GM19463 (cell line): ENCODE measurements at regions not wholly inside any gene's neighbourhood (a gene's known extent, or its start where the extent isn't known, plus 50 kb on each side); places are given as distances from the start of the nearest gene placed in this dataset.
"Not testable (repeated sequence)": the region's sequence is repeated elsewhere in the genome, so short reads cannot be mapped to it uniquely, and the experiment has no call there.

Source experiments
- ATAC-seq: cut with Tn5 transposase; IDR thresholded peaks from one replicate; pipeline ENCODE4 v1.9.1; 2021; ENCODE audit warnings: mild to moderate bottlenecking, moderate library complexity; ENCODE audit not compliant: unreplicated experiment

DNA sequence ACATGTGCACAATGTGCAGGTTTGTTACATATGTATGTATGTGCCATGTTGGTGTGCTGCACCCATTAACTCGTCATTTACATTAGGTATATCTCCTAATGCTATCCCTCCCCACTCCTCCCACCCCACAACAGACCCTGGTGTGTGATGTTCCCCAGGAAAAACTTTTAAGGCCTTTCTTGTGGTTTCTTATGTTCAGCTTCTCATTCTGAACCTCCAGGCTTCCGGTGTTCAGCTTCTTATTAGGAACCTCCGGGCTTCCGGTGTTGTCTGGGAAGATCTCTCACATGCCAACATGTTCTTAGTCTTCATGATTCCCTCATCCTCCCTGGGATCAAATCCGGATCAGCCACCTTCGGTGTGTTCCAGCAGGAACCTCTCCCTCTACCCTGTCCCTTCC lies 338.8 kb upstream of the IRX2 start:
- ATAC-seq = not testable (repeated sequence)

DNA sequence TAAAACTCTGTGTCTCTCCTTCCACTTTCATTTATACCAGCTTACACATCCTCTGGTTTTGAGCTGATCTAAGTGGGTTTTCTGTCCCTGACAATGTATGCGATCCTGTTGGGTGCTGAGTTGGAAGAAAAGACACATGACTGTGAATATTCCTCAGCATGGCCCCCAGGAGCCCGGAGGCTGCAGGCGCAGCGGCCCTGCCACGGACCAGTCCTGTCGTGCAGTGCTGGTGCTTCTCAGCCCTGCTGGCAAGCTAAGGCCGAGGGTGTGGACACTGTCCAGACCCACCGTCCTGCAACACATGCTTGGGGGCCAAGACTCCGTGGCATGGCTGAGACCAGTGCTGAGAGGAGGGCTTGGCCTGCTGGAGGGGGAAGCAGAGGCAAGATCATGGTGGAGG lies 328.9 kb upstream of the IRX2 start:
- no peak for ATAC-seq

DNA sequence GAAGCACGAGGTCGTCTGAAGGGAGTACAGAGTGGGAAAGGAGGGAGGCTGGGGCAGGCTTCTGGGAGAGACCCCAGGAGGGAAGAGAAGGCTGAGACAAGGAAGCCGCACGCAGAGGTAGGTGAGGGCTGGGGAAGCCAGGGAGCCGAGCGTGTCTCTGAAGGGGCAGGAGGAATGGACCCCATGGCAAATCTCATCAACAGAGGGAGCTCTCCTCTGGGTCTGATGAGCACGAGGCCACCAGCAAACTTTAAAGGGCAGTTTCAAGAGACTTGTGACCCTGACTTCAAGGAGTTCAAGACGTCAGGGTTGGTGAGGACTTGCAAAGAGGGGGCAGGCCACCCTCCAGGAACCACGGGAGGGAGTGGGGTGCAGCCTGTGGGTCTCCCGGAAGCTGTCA lies 326.2 kb upstream of the IRX2 start:
- ATAC-seq = no peak

DNA sequence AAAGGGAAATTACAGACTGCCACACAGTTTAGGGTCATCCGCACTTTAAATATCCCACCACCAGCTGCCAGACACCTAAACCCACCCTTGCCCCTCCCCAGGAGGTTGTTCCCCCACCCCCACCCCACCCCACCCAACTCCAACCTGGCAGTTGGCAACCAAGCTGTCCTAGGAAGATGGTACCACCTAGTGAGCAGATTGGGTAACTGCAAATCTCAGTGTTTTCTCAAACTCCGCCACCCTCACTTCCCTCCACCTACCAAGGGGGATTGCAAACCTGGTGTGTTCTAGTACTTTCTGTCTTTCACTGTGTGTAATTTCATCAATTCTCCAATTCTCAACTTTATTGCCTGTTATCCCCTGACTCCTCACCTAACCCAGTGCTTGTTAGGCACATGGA lies 323.8 kb upstream of the IRX2 start:
- no peak for ATAC-seq

DNA sequence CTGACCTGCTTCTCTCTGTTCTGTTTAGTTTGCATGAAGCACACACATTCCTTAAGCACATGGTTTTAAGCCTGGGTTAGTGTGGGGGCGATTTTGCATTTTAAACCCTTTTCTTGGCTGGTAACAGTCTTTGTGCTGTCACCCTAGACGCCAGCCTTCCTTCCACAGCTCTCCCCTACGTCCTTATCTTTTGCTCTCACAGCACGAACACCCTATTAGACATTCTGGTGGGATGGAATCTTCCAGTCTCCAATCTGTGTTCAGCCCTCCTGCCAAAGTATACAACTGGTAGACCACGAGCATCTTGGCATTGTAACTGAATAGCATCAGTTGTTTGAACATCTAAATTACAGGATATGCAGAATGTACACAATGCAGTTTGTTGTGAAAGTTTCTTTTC lies 316.9 kb upstream of the IRX2 start:
- no peak for ATAC-seq

DNA sequence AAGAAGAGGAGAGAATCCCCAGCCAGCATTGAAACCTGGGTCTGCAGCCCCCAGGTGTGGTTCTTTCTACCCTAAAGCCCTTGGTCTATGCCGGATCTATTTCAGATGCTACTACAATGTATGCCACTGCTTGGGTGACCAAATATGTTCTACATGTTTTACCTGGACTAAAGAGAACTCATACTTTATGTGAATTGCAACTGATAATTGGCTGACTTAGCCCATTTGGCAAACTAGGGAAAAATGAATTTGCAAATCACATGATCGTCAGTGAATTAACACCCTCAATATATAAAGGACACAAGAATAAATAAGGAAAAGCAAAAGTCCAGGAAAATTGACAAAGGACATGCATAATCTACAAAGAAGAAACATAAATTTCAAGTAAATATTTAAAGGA lies 308.8 kb upstream of the IRX2 start:
- ATAC-seq = no peak

DNA sequence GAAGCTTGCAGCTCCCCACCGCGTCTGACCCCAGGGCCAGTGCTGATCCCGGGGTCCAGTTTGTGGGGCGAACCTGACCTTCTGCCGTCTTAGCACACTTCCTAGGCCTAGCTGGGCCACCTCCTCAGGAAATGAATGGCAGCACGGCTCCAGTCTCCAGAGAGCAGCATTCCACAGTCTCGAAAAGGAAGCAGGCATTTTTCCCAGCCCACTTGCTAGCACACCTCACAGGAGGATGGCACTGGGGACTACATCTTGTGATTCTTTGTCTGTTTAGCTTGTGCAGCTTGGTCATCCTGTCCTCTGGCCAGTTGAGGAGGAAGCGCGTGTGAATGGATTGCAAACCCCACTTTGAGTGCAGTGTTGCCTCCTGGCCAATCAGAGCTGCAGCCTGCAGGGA lies 308.0 kb upstream of the IRX2 start:
- no peak for ATAC-seq

DNA sequence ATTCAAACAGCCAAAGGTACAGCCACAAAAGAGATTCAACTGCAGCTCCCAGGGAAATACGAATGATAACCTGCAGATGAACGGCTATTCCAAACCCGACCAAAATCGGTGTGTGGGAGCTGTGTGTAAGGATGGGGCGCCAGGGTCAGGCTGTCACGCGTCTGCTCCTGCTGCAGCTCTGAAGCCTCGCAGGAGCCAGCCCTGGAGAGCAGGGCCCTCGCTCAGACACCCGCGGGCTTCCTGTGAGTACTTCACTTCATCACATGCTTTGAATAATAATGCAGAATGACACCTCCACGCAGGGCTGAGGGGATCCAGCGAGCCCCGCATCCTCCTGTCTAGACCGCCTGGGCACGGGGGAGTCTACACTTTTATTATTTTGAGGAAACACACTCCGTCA lies 307.5 kb upstream of the IRX2 start:
- no peak for ATAC-seq

DNA sequence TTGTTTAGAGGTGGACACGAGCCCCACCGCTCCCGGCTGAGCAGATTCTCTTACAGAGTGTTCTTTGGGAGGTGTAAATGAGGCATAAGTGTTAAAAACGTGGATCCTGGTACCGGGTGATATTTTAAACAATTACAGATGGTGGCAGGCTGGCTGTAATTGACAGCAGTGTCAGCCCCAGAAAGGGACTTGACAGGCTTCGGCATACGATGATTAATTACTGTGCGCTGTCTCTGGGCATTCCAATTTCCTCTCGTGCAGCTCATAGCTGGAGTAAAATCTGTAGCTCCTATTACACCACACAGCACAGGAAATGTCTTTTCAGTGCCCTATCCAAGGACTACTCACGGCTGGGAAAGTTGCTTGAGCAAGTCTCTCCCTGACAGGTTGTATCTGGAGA lies 305.4 kb upstream of the IRX2 start:
- ATAC-seq = no peak

DNA sequence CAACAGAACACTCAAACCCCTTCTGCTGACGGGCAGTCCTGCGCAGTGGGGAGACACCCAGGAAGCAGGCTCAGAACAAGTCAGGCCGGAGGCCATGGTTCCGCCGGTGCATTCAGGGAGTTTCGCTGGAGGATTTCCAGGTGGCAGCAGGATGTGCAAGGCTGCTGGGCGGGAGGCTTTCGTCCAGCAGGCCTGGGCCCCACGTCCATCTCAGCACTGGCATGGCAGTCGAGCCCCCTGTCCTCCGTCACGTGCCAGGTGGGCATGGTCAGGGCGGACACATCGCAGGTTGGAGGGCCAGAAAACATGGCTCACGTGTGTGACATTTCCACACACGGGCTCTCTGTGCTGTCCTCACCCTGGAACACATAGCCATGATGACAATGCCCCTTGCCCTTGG lies 299.9 kb upstream of the IRX2 start:
- no peak for ATAC-seq

DNA sequence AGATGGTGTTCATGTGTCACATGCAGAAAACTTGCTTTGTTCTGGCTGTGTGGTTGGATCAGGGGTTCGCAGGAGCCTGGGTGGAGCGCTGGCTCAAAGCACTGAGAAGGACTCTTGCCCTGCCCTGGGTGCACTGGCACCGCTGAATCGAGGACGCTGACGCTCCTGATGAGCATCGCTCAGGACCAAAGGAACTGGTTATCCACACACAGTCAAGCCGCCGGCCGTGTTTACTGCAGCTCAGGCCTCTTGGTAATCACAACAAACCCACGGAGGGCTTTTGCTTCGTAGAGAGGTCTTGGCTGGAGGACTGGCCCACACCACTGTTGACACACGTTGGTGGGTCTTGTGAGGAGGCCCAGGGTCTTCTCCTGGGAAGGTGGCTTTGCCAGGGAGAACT lies 299.4 kb upstream of the IRX2 start:
- no peak for ATAC-seq

DNA sequence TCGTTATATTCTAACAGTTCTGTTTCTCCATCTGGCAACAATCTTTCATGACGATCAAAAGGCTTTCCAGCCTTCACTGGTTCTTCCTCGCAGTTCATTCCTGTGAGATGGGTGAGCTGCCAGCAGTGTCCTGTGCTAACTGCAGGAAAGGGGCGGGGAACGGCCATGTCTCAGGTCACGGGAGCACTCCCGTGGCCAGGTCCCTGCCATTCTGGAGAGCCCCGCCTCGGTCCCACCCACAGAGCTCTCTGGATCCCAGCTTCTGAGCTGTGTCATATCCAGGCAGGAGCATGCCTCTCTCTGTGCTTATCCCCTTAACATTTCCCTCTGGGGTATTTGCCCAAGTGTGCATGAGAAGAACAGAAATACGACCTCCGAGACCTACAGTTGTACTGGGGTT lies 297.8 kb upstream of the IRX2 start:
- ATAC-seq = no peak

DNA sequence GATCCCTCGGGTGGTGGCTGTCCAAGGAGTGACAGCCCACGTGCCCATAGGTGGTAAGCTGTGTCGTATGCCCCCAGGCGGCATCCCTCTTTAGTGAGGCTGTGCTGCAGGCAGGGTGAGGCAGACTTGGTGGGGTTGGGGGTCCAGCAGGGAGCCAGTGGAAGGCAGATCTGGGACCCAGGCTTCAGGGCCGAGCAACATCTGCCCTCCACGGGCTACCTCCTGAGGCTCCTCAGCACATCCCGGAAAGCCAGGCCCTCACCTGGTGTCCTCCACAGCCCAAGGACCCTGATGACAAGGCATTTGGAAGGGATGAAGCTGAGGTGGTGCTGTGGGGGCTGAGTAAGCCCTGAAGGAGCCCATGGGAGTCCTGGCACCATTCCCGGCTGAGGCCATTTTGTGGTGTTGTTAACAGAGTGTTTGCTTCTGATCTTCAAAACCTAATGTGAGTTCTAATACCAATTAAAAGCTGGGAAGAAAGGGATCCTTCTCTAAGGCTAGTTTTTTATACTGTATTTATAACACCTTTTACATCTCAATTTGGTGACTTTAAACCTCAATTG lies 295.8 kb upstream of the IRX2 start:
- ATAC-seq = no peak

DNA sequence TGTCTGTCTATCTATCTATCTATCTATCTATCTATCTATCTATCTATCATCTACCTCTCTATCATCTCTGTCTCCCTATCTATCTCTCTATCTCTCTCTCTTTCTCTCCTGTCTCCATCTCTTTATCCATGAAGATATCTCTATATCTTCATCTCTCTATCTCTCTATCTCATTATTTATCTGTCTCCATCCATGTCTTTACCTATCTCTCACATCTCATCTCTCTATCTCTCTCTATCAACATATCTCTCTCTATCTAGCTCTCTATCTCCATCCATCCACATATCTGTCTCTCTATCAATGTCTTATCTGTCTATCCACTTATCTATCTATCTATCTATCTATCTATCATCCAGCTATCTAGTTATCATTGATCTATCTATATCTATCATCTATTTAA lies 292.1 kb upstream of the IRX2 start:
- no peak for ATAC-seq

DNA sequence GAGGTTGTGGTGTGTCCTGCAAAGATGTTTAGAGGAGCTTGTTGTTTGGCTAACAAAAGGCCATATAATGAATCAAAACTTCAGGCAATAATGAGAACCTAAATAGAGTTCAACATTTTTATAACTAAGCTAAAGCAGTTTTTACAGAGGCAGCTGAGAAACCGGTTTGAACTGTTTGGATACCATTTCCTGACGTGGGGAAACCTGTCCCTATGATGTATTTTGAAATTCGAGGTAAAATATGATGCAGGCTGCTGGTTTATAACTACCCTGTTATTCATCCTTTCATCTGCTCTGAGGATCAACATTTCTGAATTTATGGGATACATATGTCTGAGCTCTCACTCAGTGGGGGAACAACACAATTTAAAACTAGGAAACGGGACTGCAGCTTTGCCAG lies 289.5 kb upstream of the IRX2 start:
- ATAC-seq = no peak

DNA sequence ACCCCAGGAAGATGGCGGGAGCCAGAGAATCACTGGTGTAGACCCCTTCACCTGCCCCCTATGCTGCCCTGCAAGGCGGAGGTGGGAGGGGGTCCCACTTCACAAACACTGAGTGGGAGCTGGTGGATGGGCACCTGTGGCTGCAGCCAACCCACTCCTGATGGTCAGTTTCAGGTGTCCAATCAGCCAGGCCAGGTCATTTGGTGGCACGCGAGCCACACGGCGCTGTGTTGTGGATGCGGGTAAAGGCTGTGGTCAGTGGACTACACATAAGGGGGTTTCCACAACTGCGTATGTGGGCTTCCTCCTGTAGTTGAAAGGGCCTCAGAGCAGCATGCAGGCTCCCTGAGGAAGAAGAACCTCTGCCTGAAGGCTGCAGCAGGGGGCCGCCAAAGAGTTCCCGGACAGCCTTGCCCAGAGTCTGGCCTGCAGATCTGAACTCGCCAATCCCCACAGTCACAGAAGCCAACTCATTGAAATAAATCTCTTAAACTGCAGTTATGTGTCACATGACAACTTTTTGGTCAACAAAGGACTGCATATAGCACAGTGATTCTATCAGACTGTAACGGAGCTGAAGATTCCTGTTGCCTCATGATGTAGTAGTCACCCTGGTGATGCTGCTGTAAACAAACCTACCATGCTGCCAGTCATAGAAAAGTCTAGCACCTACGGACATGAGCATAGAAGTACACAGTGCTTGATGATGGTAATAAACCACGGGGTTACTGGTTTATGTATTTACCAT lies 284.7 kb upstream of the IRX2 start:
- no peak for ATAC-seq

DNA sequence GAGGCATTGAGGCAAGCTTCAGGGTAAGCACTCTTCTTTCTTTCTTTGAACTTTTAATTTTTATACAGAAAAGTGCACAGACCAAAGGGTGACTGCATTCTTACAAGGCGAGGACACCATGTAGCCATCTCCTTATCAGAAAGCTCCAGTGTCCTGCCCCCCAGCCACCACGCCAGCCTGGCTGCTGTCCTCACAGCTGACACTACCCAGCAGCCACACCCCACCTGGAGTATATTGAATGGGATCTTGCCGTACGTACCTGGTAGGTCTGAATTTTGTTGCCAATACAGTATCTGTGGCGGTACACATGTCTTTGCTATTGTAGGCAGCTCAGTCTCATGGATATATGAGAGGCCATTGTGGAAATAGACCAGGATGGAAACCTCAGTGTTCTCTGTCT lies 284.0 kb upstream of the IRX2 start:
- no peak for ATAC-seq

DNA sequence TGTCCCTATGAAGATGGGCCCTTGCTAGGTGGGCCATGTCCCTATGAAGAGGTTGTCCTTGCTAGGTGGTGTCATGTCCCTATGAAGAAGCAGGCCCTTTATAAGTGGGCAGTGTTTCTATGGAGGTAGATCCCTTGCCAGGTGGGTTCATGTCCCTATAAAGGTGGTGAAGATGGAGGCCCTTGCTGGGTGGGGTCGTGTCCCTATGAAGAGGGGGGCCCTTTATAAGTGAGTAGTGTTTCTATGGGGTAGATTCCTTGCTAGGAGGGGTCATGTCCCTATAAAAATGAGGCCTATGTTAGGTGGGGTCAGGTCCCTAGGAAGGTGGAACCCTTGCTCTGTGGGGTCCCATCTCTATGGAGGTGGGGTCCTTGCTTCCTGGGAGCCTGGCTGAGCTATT lies 283.4 kb upstream of the IRX2 start:
- ATAC-seq = no peak

DNA sequence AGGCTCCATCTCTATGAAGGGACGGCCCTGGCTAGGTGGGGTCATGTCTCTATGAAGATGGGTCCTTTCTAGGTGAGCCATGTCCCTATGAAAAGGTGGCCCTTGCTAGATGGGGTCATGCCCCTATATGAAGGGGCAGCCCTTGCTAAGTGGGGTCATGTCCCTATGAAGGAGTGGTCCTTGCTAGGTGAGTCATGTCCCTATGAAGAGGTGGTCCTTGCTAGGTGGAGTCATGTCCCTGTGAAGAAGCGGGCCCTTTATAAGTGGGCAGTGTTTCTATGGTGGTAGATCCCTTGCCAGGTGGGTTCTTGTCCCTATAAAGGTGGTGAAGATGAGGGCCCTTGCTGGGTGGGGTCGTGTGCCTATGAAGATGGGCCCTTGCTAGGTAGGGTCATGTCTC lies 283.0 kb upstream of the IRX2 start:
- no peak for ATAC-seq

DNA sequence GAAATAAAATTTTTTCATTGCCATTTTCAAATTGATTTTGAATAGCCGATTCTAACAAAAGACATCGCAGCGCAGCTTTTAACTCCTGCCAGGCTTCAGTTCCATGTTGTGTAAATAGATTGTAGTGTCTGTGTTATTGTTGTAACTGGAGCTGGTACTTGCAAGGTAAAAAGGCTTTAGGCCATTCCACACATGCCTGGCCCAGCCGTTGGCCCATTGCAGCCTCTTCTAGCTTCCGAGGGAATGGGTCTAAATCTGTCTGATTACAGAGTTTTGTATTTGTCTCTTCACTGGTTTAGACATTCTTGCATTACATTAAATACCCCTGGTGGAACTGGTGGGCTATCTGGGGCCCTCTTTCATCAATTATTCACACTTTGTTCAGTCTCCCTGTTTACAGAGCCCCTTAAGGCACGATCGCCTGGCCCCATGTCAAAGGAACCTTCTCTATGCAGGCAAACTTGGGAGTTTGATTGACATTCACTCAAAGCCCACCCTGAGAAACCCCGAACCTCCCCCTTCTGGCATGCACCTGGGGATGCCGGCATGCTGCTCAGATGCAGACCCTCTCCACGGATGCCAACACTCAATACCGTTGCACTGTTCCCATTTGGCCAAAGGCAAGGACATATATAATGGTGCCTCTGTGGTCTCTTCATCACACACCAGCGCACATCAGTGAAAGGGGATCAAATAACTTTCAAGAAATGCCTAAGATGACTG lies 281.7 kb upstream of the IRX2 start:
- ATAC-seq = no peak

DNA sequence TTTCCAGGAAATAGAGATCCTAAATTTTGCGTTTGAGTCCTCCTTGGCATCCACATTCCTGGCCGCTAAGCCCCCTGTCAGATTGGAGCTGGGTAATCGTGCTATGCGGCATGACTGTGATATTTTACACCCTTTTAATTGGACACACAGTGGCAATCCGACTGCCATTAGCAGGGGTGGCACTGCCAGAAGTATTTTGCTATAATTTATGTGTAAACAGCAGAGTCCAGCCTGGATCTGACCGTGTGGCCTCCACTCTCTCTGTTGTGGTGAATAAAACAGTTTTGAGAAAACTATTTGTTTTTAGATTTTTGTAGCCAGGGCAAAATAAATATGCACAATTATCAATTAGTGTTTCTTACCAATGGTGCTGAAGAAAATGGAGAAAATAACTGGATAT lies 281.0 kb upstream of the IRX2 start:
- ATAC-seq = no peak

DNA sequence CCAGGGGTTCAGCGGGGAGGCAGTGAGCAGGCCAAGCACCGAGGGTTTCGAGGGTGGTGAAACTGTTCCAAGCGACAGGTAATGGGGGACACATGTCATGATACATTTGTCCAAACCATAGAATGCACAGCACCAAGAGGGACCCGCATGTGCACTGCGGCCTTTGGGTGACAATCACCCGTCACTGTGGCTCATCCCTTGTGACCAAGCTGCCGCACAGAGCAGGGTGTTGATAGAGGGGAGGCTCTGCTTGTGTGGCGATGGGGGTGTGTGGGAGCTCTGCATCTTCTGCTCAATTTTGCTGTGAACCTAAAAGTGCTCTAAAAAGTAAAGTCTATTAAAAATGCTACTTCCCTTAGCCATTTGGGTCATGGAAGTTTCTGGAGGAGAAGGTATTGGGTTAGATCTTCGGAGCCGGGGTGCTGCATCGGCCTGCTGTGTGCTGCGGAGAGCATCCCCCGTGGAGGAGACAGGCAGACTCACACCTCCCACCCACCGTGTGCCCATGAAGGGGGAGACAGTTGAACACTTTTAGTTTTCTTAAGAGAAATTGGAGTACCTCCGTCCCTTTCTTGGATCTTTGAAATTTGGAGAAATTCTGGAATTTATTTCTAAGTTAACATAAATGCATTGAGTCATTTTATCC lies 280.4 kb upstream of the IRX2 start:
- ATAC-seq = no peak
